ENCODE measurements at regions not wholly inside any gene's neighbourhood (a gene's known extent, or its start where the extent isn't known, plus 50 kb on each side); places are given as distances from the start of the nearest gene placed in this dataset.

DNA sequence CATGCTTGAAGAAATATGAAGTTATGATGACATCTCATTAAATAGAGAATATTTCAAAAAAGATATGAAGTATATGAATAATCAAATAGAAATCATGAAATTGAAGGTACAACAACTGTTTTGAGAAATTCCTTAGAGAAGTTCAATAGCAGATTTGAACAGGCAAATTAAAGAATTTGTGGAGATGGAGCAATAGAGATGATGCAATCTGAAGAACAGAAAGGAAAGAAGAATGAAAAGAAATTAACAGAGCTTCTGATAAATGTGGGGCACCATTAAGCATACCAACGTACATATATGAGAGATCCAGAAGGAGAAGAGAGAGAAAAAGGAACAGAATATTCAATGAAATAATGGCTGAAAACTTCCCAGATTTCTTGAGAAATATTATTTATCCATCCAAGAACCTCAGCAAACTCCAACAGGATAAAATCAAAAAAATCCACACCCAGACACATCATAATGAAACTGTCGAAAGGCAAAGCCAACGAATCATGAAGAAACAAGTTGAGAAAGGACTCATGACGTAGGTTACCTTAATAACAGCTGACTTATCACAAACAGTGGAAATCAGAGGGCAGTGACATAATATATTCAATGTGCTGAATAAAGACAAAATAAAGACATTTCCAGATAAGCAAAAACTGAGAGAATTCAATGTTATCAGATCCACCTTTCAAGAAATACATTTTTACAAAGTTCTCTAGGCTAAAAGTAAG, 297.2 kb upstream of the TARS1 start:
- TF ChIP-seq, protein P1, sequence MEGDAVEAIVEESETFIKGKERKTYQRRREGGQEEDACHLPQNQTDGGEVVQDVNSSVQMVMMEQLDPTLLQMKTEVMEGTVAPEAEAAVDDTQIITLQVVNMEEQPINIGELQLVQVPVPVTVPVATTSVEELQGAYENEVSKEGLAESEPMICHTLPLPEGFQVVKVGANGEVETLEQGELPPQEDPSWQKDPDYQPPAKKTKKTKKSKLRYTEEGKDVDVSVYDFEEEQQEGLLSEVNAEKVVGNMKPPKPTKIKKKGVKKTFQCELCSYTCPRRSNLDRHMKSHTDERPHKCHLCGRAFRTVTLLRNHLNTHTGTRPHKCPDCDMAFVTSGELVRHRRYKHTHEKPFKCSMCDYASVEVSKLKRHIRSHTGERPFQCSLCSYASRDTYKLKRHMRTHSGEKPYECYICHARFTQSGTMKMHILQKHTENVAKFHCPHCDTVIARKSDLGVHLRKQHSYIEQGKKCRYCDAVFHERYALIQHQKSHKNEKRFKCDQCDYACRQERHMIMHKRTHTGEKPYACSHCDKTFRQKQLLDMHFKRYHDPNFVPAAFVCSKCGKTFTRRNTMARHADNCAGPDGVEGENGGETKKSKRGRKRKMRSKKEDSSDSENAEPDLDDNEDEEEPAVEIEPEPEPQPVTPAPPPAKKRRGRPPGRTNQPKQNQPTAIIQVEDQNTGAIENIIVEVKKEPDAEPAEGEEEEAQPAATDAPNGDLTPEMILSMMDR (IDR thresholded peaks at IDR 0.05): no peak
- TF ChIP-seq POLR2A (IDR thresholded peaks at IDR 0.05): no peak

Measured in ovary (tissue), 3 donors.